Mucosa of rectum (tissue), 2 donors: ENCODE measurements at regions not wholly inside any gene's neighbourhood (a gene's known extent, or its start where the extent isn't known, plus 50 kb on each side); places are given as distances from the start of the nearest gene placed in this dataset.
"Not testable (repeated sequence)": the region's sequence is repeated elsewhere in the genome, so short reads cannot be mapped to it uniquely, and the experiment has no call there.

ENCODE experiments used
- H3K27ac ChIP-seq, 2 donors: one replicate each; pipeline ENCODE4 v1.7.0; 2013; ENCODE audit warnings: inconsistent platforms in 2 of 2, low read depth in 2 of 2, low read length in 2 of 2
- H3K27me3 ChIP-seq, 2 donors: one replicate each; pipeline ENCODE4 v1.7.0; 2013; ENCODE audit warnings: low read length in 2 of 2; ENCODE audit not compliant: control insufficient read depth in 2 of 2, insufficient read depth in 2 of 2
- H3K36me3 ChIP-seq, 2 donors: one replicate each; pipeline ENCODE4 v1.7.0; 2013; ENCODE audit warnings: low read length in 2 of 2; ENCODE audit not compliant: control insufficient read depth in 2 of 2, insufficient read depth in 2 of 2
- H3K4me1 ChIP-seq, 2 donors: one replicate each; pipeline ENCODE4 v1.7.0; 2013; ENCODE audit warnings: low read length in 2 of 2, mild to moderate bottlenecking in 1 of 2; ENCODE audit not compliant: control insufficient read depth in 2 of 2, insufficient read depth in 2 of 2
- H3K4me3 ChIP-seq, 2 donors: one replicate each; pipeline ENCODE4 v1.7.0; 2013; ENCODE audit warnings: low read length in 2 of 2
- H3K9ac ChIP-seq, 2 donors: one replicate each; pipeline ENCODE4 v1.7.0; 2013; ENCODE audit warnings: low read length in 2 of 2, low read depth in 1 of 2, mild to moderate bottlenecking in 1 of 2
- H3K9me3 ChIP-seq, 2 donors: one replicate each; pipeline ENCODE4 v1.7.0; 2013; ENCODE audit warnings: low read length in 2 of 2; ENCODE audit not compliant: control insufficient read depth in 2 of 2
- donor health status: healthy.
- donor health status: Normal muscosa, but diverticular disease.

- no peaks in the 10 kb centered on the region for H3K36me3 ChIP-seq
- H3K9me3 ChIP-seq, result no peaks in the 10 kb centered on the region
- H3K27ac ChIP-seq, result no peak overlapping the region
- H3K4me1 ChIP-seq, result no peaks in the 10 kb centered on the region
- no peaks in the 10 kb centered on the region for H3K27me3 ChIP-seq
- no peak overlapping the region for H3K9ac ChIP-seq
- H3K4me3 ChIP-seq, result no peak overlapping the region
These were observed 466.3 kb downstream of the DOK5 start for GRCh38 chr20:54941666-54942065.

GRCh38 chr20:54940522-54940921 is 465.1 kb downstream of the DOK5 start:
- Histone ChIP-seq H3K27ac (no peak overlapping the region), H3K36me3 (no peaks in the 10 kb centered on the region), H3K9me3 (no peaks in the 10 kb centered on the region), H3K27me3 (no peaks in the 10 kb centered on the region), H3K4me3 (no peak overlapping the region), H3K4me1 (no peaks in the 10 kb centered on the region), H3K9ac (no peak overlapping the region)

GRCh38 chr20:54938707-54939106 is 463.3 kb downstream of the DOK5 start:
- Histone ChIP-seq H3K27me3 (no peaks in the 10 kb centered on the region), H3K9me3 (no peaks in the 10 kb centered on the region), H3K4me3 (no peak overlapping the region), H3K4me1 (no peaks in the 10 kb centered on the region), H3K27ac (no peak overlapping the region), H3K36me3 (no peaks in the 10 kb centered on the region), H3K9ac (no peak overlapping the region)

GRCh38 chr20:54933212-54933904 is 458.0 kb downstream of the DOK5 start:
- Histone ChIP-seq H3K9me3 (no peaks in the 10 kb centered on the region), H3K4me1 (no peaks in the 10 kb centered on the region), H3K36me3 (no peaks in the 10 kb centered on the region), H3K27ac (no peak overlapping the region), H3K4me3 (no peak overlapping the region), H3K9ac (no peak overlapping the region), H3K27me3 (no peaks in the 10 kb centered on the region)

- no peaks in the 10 kb centered on the region for H3K9me3 ChIP-seq
- no peak overlapping the region for H3K27ac ChIP-seq
- H3K9ac ChIP-seq, result no peak overlapping the region
- H3K36me3 ChIP-seq, result no peaks in the 10 kb centered on the region
- H3K27me3 ChIP-seq, result no peaks in the 10 kb centered on the region
- H3K4me3 ChIP-seq, result no peak overlapping the region
- H3K4me1 ChIP-seq, result no peaks in the 10 kb centered on the region
These were observed 453.8 kb downstream of the DOK5 start for GRCh38 chr20:54929191-54929590.

GRCh38 chr20:54928564-54928963 is 453.2 kb downstream of the DOK5 start:
- H3K9me3 ChIP-seq, result no peaks in the 10 kb centered on the region
- H3K27ac ChIP-seq, result no peak overlapping the region
- no peaks in the 10 kb centered on the region for H3K27me3 ChIP-seq
- no peak overlapping the region for H3K4me3 ChIP-seq
- no peaks in the 10 kb centered on the region for H3K36me3 ChIP-seq
- H3K4me1 ChIP-seq, result no peaks in the 10 kb centered on the region
- H3K9ac ChIP-seq, result no peak overlapping the region

- H3K9me3 ChIP-seq, result no peaks in the 10 kb centered on the region
- no peak overlapping the region for H3K4me3 ChIP-seq
- no peaks in the 10 kb centered on the region for H3K4me1 ChIP-seq
- no peak overlapping the region for H3K27ac ChIP-seq
- H3K36me3 ChIP-seq, result no peaks in the 10 kb centered on the region
- no peaks in the 10 kb centered on the region for H3K27me3 ChIP-seq
- H3K9ac ChIP-seq, result no peak overlapping the region
These were observed 447.2 kb downstream of the DOK5 start for GRCh38 chr20:54922636-54923035.

- H3K9me3 ChIP-seq, result peaks cover 0 to 3% of the 10 kb centered on the region in 2 donors
- no peak overlapping the region for H3K9ac ChIP-seq
- no peak overlapping the region for H3K27ac ChIP-seq
- H3K4me1 ChIP-seq, result no peaks in the 10 kb centered on the region
- H3K36me3 ChIP-seq, result no peaks in the 10 kb centered on the region
- no peak overlapping the region for H3K4me3 ChIP-seq
- no peaks in the 10 kb centered on the region for H3K27me3 ChIP-seq
These were observed 446.7 kb downstream of the DOK5 start for GRCh38 chr20:54922096-54922495.

GRCh38 chr20:54920491-54920890 is 445.1 kb downstream of the DOK5 start:
- Histone ChIP-seq H3K36me3 (no peaks in the 10 kb centered on the region), H3K9me3 (peaks cover 0 to 3% of the 10 kb centered on the region in 2 donors), H3K9ac (no peak overlapping the region), H3K27ac (no peak overlapping the region), H3K4me1 (no peaks in the 10 kb centered on the region), H3K27me3 (no peaks in the 10 kb centered on the region), H3K4me3 (no peak overlapping the region)

- not testable (repeated sequence) for H3K9me3 ChIP-seq, H3K27ac ChIP-seq, H3K27me3 ChIP-seq, H3K4me3 ChIP-seq, H3K4me1 ChIP-seq, H3K36me3 ChIP-seq, H3K9ac ChIP-seq
These were observed 443.6 kb downstream of the DOK5 start for GRCh38 chr20:54918993-54919392.

GRCh38 chr20:54914995-54915394 is 439.6 kb downstream of the DOK5 start:
- no peak overlapping the region for H3K27ac ChIP-seq
- H3K9me3 ChIP-seq, result peaks cover 0 to 3% of the 10 kb centered on the region in 2 donors
- H3K9ac ChIP-seq, result no peak overlapping the region
- H3K4me3 ChIP-seq, result no peak overlapping the region
- H3K4me1 ChIP-seq, result no peaks in the 10 kb centered on the region
- H3K27me3 ChIP-seq, result no peaks in the 10 kb centered on the region
- H3K36me3 ChIP-seq, result no peaks in the 10 kb centered on the region
